Upper lobe of left lung (tissue), 4 donors: ENCODE measurements at regions not wholly inside any gene's neighbourhood (a gene's known extent, or its start where the extent isn't known, plus 50 kb on each side); places are given as distances from the start of the nearest gene placed in this dataset.

Experiments
- CTCF ChIP-seq, 6 experiments: fragments of 450-650 bp in 4 of 6; fragments of 200-600 bp in 2 of 6; sonication (generic) in 2 of 6; IDR thresholded peaks; one replicate each; pipeline ENCODE4 v1.5.1; 2016 to 2019; ENCODE audit warnings: antibody characterized with exemption in 6 of 6
- EP300 ChIP-seq, 4 donors: sonication (generic); formaldehyde crosslinking; IDR thresholded peaks; one replicate each; pipeline ENCODE4 v1.5.1; 2017; ENCODE audit warnings: antibody characterized with exemption in 4 of 4, control low read depth in 2 of 4
- POLR2A ChIP-seq, 4 donors: fragments of 450-650 bp; IDR thresholded peaks; one replicate each; pipeline ENCODE4 v1.5.1; 2016 to 2017; ENCODE audit warnings: antibody characterized with exemption in 4 of 4, mild to moderate bottlenecking in 2 of 4
- POLR2AphosphoS5 ChIP-seq, 2 donors: sonication (generic); formaldehyde crosslinking; IDR thresholded peaks; one replicate each; pipeline ENCODE4 v1.5.1; 2017; ENCODE audit warnings: antibody characterized with exemption in 2 of 2

DNA sequence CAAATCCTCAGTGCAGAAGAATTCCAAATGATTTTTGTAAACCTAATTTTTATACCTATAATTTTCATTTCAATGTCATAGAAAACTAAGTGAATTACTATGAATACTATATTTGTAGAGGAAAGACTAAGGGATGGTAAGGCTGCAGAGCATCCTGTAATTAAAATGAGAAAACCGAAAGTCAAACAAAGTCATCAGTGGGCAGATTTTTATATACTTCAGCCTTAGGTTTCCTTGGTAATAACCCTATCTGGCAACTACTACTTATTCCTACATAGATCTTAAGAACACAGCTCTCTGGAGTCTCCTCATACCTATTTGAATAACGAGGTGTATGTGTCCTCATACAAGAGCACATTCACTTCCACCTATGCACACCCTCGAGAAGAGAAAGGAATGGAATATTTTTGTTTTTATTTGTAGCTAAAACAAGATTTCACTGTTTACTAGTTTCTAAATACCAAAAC lies 117.9 kb upstream of the SGK1 start:
- TF ChIP-seq POLR2A (IDR thresholded peaks at IDR 0.05): no peak
- no peak for TF ChIP-seq CTCF (IDR thresholded peaks at IDR 0.05)
- no peak for TF ChIP-seq POLR2AphosphoS5 (IDR thresholded peaks at IDR 0.05)
- TF ChIP-seq EP300 (IDR thresholded peaks at IDR 0.05): no peak
